Fibroblast of the aortic adventitia (primary cell): ENCODE measurements at regions not wholly inside any gene's neighbourhood (a gene's known extent, or its start where the extent isn't known, plus 50 kb on each side); places are given as distances from the start of the nearest gene placed in this dataset.

Source experiments
- DNase-seq: peaks from one replicate; pipeline ENCODE4 v3.0.0-alpha.2; 2010; ENCODE audit warnings: low read depth
- H3K4me3 ChIP-seq: 2 replicates; pipeline ENCODE4 v1.5.1; 2011; ENCODE audit warnings: low read depth, mild to moderate bottlenecking, control low read depth, low read length, moderate library complexity
- CTCF ChIP-seq: IDR thresholded peaks from 2 replicates; pipeline ENCODE4 v1.5.1; 2011; ENCODE audit warnings: mild to moderate bottlenecking, low read length, control low read depth, inconsistent platforms; ENCODE audit not compliant: insufficient read depth

GRCh38 chr10:107859065-107859464, 694.6 kb upstream of the SORCS1 start:
- H3K4me3 ChIP-seq, result no peak overlapping the region
- TF ChIP-seq CTCF, result no peak
- no peak for DNase-seq

- DNase-seq, result no peak
- no peak overlapping the region for H3K4me3 ChIP-seq
- no peak for TF ChIP-seq CTCF
Measured at GRCh38 chr10:107856047-107856315, 691.5 kb upstream of the SORCS1 start.

- TF ChIP-seq CTCF, result no peak
- DNase-seq, result no peak
- no peak overlapping the region for H3K4me3 ChIP-seq
Measured at GRCh38 chr10:107855301-107856046, 691.0 kb upstream of the SORCS1 start.

GRCh38 chr10:107848726-107849360, 684.3 kb upstream of the SORCS1 start:
- DNase-seq, result no peak
- no peak for TF ChIP-seq CTCF

GRCh38 chr10:107847620-107848019, 683.1 kb upstream of the SORCS1 start:
- no peak for DNase-seq
- H3K4me3 ChIP-seq, result no peak overlapping the region
- no peak for TF ChIP-seq CTCF

More at GRCh38 chr10:107848726-107849360, 684.3 kb upstream of the SORCS1 start:
- no peak overlapping the region for H3K4me3 ChIP-seq

- DNase-seq, result no peak
- no peak overlapping the region for H3K4me3 ChIP-seq
- TF ChIP-seq CTCF, result no peak
Measured at GRCh38 chr10:107834706-107835105, 670.2 kb upstream of the SORCS1 start.

- no peak overlapping the region for H3K4me3 ChIP-seq
- no peak for DNase-seq
- TF ChIP-seq CTCF, result no peak
Measured at GRCh38 chr10:107831772-107832171, 667.3 kb upstream of the SORCS1 start.
